GM23338 (cell line): ENCODE measurements at regions not wholly inside any gene's neighbourhood (a gene's known extent, or its start where the extent isn't known, plus 50 kb on each side); places are given as distances from the start of the nearest gene placed in this dataset.

ENCODE experiments used
- ATAC-seq: fragments of 200-7000 bp; cut with Tn5 transposase; 3 replicates; pipeline ENCODE4 v1.9.1; 2020
- DNase-seq: peaks from one replicate; pipeline ENCODE4 v3.0.0-alpha.2; 2015; ENCODE audit warnings: low spot score
- H2AFZ ChIP-seq: fragments of 200-600 bp; sonication (generic); 2 replicates; pipeline ENCODE4 v1.8.0; 2016; ENCODE audit warnings: antibody characterized with exemption, mild to moderate bottlenecking, moderate library complexity
- H3F3A ChIP-seq: fragments of 200-600 bp; sonication (generic); replicated peaks from 2 replicates; pipeline ENCODE4 v1.8.0; 2017; ENCODE audit warnings: antibody characterized with exemption, mixed run types, low read depth
- H3K27ac ChIP-seq: fragments of 200-600 bp; sonication (generic); 2 replicates; pipeline ENCODE4 v1.6.1; 2016; ENCODE audit warnings: low read depth
- H3K27me3 ChIP-seq: fragments of 200-600 bp; sonication (generic); 2 replicates; pipeline ENCODE4 v1.8.0; 2016; ENCODE audit warnings: mild to moderate bottlenecking, mixed run types, moderate library complexity; ENCODE audit not compliant: insufficient read depth
- H3K36me3 ChIP-seq: fragments of 200-600 bp; sonication (generic); 2 replicates; pipeline ENCODE4 v1.8.0; 2016; ENCODE audit warnings: mild to moderate bottlenecking; ENCODE audit not compliant: insufficient read depth
- H3K4me1 ChIP-seq: fragments of 200-600 bp; sonication (generic); 2 replicates; pipeline ENCODE4 v1.8.0; 2016; ENCODE audit warnings: mild to moderate bottlenecking, moderate library complexity; ENCODE audit not compliant: insufficient read depth
- H3K4me2 ChIP-seq: fragments of 200-600 bp; sonication (generic); 2 replicates; pipeline ENCODE4 v1.7.1; 2017; ENCODE audit warnings: mixed run types
- H3K4me3 ChIP-seq: fragments of 200-600 bp; sonication (generic); 2 replicates; pipeline ENCODE4 v1.6.1; 2016; ENCODE audit warnings: mixed run types
- H3K79me2 ChIP-seq: fragments of 200-600 bp; sonication (generic); replicated peaks from 2 replicates; pipeline ENCODE4 v1.8.0; 2017; ENCODE audit warnings: mild to moderate bottlenecking; ENCODE audit not compliant: insufficient read depth
- H3K9me2 ChIP-seq: fragments of 200-600 bp; sonication (generic); 2 replicates; pipeline ENCODE4 v1.8.0; 2017; ENCODE audit not compliant: insufficient read depth
- H4K20me1 ChIP-seq: fragments of 200-600 bp; sonication (generic); replicated peaks from 2 replicates; pipeline ENCODE4 v1.8.0; 2017; ENCODE audit warnings: mild to moderate bottlenecking; ENCODE audit not compliant: insufficient read depth
- H3K27ac Mint-ChIP-seq: 2 replicates; pipeline ENCODE4 v1.8.0; 2020; ENCODE audit warnings: inconsistent platforms, mild to moderate bottlenecking, moderate library complexity, mixed read lengths
- H3K27me3 Mint-ChIP-seq: 3 replicates; pipeline ENCODE4 v1.8.0; 2022; ENCODE audit warnings: low read depth, mild to moderate bottlenecking, moderate library complexity, mixed read lengths, inconsistent platforms; ENCODE audit not compliant: insufficient read depth, poor library complexity
- H3K36me3 Mint-ChIP-seq: 3 replicates; pipeline ENCODE4 v1.8.0; 2021; ENCODE audit warnings: low read depth, mild to moderate bottlenecking, inconsistent platforms, moderate library complexity, mixed read lengths
- H3K4me1 Mint-ChIP-seq: 3 replicates; pipeline ENCODE4 v1.8.0; 2020; ENCODE audit warnings: mild to moderate bottlenecking, inconsistent platforms, mixed read lengths
- H3K4me3 Mint-ChIP-seq: 3 replicates; pipeline ENCODE4 v1.8.0; 2021; ENCODE audit warnings: moderate library complexity, mild to moderate bottlenecking, inconsistent platforms, mixed read lengths
- H3K9me3 Mint-ChIP-seq: 3 replicates; pipeline ENCODE4 v1.8.0; 2020; ENCODE audit warnings: moderate library complexity, mild to moderate bottlenecking, inconsistent platforms, mixed read lengths
- CREB1 ChIP-seq: fragments of 250-450 bp; sonication (Bioruptor Pico); IDR thresholded peaks from 2 replicates; pipeline ENCODE4 v1.5.0; 2020; ENCODE audit warnings: low read depth, mild to moderate bottlenecking, moderate library complexity
- CTCF ChIP-seq, 2 experiments: fragments of 200-600 bp in 1 of 2; sonication (generic) in 1 of 2; conservative IDR thresholded peaks; 2 replicates each; pipeline versions ENCODE4 v1.5.1 to v1.6.1; 2016 to 2017; ENCODE audit warnings: antibody characterized with exemption in 2 of 2, low read depth in 2 of 2, mild to moderate bottlenecking in 2 of 2, moderate library complexity in 1 of 2
- ETS1 ChIP-seq: IDR thresholded peaks from 2 replicates; pipeline ENCODE4 v1.6.1; 2016; ENCODE audit warnings: antibody characterized with exemption
- EZH2 ChIP-seq: fragments of 200-600 bp; sonication (generic); IDR thresholded peaks from one replicate; pipeline ENCODE4 v1.8.0; 2017; ENCODE audit warnings: antibody characterized with exemption, mild to moderate bottlenecking, low read depth; ENCODE audit not compliant: unreplicated experiment
- EZH2phosphoT487 ChIP-seq: fragments of 200-600 bp; sonication (generic); IDR thresholded peaks from one replicate; pipeline ENCODE4 v1.8.1; 2018; ENCODE audit warnings: antibody characterized with exemption; ENCODE audit not compliant: unreplicated experiment
- JUNB ChIP-seq: IDR thresholded peaks from one replicate; pipeline ENCODE4 v1.6.1; 2016; ENCODE audit warnings: antibody characterized with exemption; ENCODE audit not compliant: unreplicated experiment
- NANOG ChIP-seq: IDR thresholded peaks from 2 replicates; pipeline ENCODE4 v1.6.1; 2016; ENCODE audit warnings: antibody characterized with exemption, borderline replicate concordance
- POLR2AphosphoS5 ChIP-seq: IDR thresholded peaks from 2 replicates; pipeline ENCODE4 v1.6.1; 2016; ENCODE audit warnings: antibody characterized with exemption, low read depth
- REST ChIP-seq: IDR thresholded peaks from one replicate; pipeline ENCODE4 v1.6.1; 2018; ENCODE audit warnings: antibody characterized with exemption; ENCODE audit not compliant: unreplicated experiment
- STAT1 ChIP-seq: IDR thresholded peaks from one replicate; pipeline ENCODE4 v1.6.1; 2016; ENCODE audit warnings: antibody characterized with exemption; ENCODE audit not compliant: unreplicated experiment
- ZNF114 ChIP-seq: fragments of 250-450 bp; sonication (Bioruptor Pico); IDR thresholded peaks from 2 replicates; pipeline ENCODE4 v1.5.0; 2020; ENCODE audit warnings: mild to moderate bottlenecking, moderate library complexity
- ZNF331 ChIP-seq: fragments of 250-450 bp; sonication (Bioruptor Pico); IDR thresholded peaks from 2 replicates; pipeline ENCODE4 v1.5.0; 2020; ENCODE audit warnings: low read depth, mild to moderate bottlenecking, moderate library complexity
- ZNF462 ChIP-seq: fragments of 250-450 bp; sonication (Bioruptor Pico); IDR thresholded peaks from 2 replicates; pipeline ENCODE4 v1.5.0; 2020; ENCODE audit warnings: mild to moderate bottlenecking, moderate library complexity

- Mint-ChIP-seq H3K36me3 (peaks cover 18% of the 10 kb centered on the region; the same call in 2 of the 3 replicates), H3K4me1 (no peaks in the 10 kb centered on the region)
- H3K27ac ChIP-seq, result no peak overlapping the region
Measured at GRCh38 chr7:85733169-85733915, 546.5 kb upstream of the SEMA3D start.

More at GRCh38 chr7:85733169-85733915, 546.5 kb upstream of the SEMA3D start:
- H3K4me2 ChIP-seq, result no peak overlapping the region
- ATAC-seq (no peak), DNase-seq (no peak)
- Mint-ChIP-seq H3K9me3 (peaks cover 36% of the 10 kb centered on the region), H3K27ac (no peak overlapping the region), H3K27me3 (no peaks in the 10 kb centered on the region), H3K4me3 (no peak overlapping the region)
- TF ChIP-seq ZNF462 (CRISPR knock-in tag) (no peak), ZNF331 (no peak), REST (no peak), STAT1 (no peak), ETS1 (no peak), NANOG (no peak), JUNB (no peak), POLR2AphosphoS5 (no peak), EZH2phosphoT487 (no peak), EZH2 (no peak), CREB1 (no peak), ZNF114 (CRISPR knock-in tag) (no peak), CTCF (conservative IDR thresholded peaks at IDR 0.05; ENCODE audit: low read depth in 2 of 2) (no peak)
- H4K20me1 ChIP-seq, result no peaks in the 10 kb centered on the region
- H3K9me2 ChIP-seq, result peaks cover 13% of the 10 kb centered on the region; the same call in 1 of the 2 replicates
- no peaks in the 10 kb centered on the region for H3K27me3 ChIP-seq
- no peak overlapping the region for H2AFZ ChIP-seq
- H3K79me2 ChIP-seq, result no peaks in the 10 kb centered on the region
- no peaks in the 10 kb centered on the region for H3K4me1 ChIP-seq
- H3F3A ChIP-seq, result no peaks in the 10 kb centered on the region
- H3K36me3 ChIP-seq, result no peaks in the 10 kb centered on the region
- H3K4me3 ChIP-seq, result no peak overlapping the region
